ENCODE measurements at regions not wholly inside any gene's neighbourhood (a gene's known extent, or its start where the extent isn't known, plus 50 kb on each side); places are given as distances from the start of the nearest gene placed in this dataset.

- no peaks in the 10 kb centered on the region for H3K36me3 ChIP-seq
- TF ChIP-seq CTCF (IDR thresholded peaks at IDR 0.05), result no peak
- H3K9me3 ChIP-seq, result no peaks in the 10 kb centered on the region
- intact Hi-C loops (cut with DNase I), result no loop called here
- ATAC-seq (no peak), DNase-seq (no peak)
- no peaks in the 10 kb centered on the region for H3K27me3 ChIP-seq
- no peaks in the 10 kb centered on the region for H3K4me1 ChIP-seq
- H3K27ac ChIP-seq, result no peak overlapping the region
- H3K4me3 ChIP-seq, result no peak overlapping the region
These were observed 50.0 kb upstream of the ZNF280D start for GRCh38 chr15:56783156-56783856.
